HG02759 (cell line): ENCODE measurements at regions not wholly inside any gene's neighbourhood (a gene's known extent, or its start where the extent isn't known, plus 50 kb on each side); places are given as distances from the start of the nearest gene placed in this dataset.
"Not testable (repeated sequence)": the region's sequence is repeated elsewhere in the genome, so short reads cannot be mapped to it uniquely, and the experiment has no call there.

Experiments used
- ATAC-seq: cut with Tn5 transposase; IDR thresholded peaks from one replicate; pipeline ENCODE4 v1.9.1; 2021; ENCODE audit warnings: mild to moderate bottlenecking, moderate library complexity; ENCODE audit not compliant: unreplicated experiment

- ATAC-seq, result no peak
Measured at GRCh38 chr10:22875581-22875980, 52.3 kb upstream of the ARMC3 start.

- ATAC-seq, result no peak
Measured at GRCh38 chr10:22874189-22874854, 53.5 kb upstream of the ARMC3 start.

- ATAC-seq, result peak; percentile 78
Measured at GRCh38 chr10:22856444-22857074, 71.3 kb upstream of the ARMC3 start.

DNA sequence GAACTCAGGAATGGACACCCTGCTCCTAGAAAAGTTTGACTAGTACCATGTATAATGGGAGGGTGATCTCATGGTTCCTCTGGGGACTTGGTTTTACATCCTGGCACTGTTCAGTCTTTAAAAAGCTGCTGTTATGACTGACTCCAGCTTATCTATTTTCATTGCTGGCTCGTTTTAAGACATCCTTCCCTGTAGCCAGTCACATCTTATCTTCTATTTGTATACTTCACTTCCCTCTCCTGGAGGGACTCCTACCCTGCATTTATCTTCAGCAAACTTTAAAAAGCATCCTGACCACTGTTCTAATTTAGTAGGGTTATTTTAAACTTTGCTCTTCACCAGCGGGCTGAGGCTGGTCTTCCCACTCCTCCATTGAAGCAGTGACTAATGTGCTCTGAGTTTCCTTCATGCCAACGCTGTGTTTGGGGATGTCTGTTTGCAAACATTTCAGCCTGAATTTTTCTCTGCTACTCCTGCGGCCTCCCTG, 72.9 kb upstream of the ARMC3 start:
- ATAC-seq, result no peak

DNA sequence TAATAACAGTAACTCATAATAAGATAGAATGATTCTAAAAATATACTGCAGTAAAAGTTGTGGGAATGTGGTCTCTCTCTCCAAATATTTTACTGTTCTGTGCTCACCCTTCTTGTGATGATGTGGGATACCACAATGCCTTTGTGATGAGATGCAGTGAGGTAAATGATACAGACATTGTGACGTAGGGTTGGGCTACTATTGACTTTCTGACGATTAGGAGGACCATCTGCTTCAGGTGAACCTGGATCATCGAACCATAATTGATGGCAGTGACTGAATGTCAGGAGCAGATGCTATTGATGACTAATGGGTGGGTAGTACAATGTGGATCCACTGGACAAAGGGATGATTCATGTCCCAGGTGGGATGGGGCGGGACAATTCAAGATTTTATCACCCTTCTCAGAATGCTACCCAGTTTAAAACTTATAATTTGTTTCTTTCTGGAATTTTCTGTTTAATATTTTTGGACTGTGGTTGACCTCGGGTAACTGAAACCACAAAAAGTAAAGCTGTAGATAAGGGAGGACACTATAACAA, 73.9 kb upstream of the ARMC3 start:
- no peak for ATAC-seq

- no peak for ATAC-seq
Measured at GRCh38 chr10:22852712-22853353, 75.0 kb upstream of the ARMC3 start.

- ATAC-seq, result no peak
Measured at GRCh38 chr10:22851865-22852239, 76.0 kb upstream of the ARMC3 start.

- no peak for ATAC-seq
Measured at GRCh38 chr10:22850541-22850940, 77.3 kb upstream of the ARMC3 start.

DNA sequence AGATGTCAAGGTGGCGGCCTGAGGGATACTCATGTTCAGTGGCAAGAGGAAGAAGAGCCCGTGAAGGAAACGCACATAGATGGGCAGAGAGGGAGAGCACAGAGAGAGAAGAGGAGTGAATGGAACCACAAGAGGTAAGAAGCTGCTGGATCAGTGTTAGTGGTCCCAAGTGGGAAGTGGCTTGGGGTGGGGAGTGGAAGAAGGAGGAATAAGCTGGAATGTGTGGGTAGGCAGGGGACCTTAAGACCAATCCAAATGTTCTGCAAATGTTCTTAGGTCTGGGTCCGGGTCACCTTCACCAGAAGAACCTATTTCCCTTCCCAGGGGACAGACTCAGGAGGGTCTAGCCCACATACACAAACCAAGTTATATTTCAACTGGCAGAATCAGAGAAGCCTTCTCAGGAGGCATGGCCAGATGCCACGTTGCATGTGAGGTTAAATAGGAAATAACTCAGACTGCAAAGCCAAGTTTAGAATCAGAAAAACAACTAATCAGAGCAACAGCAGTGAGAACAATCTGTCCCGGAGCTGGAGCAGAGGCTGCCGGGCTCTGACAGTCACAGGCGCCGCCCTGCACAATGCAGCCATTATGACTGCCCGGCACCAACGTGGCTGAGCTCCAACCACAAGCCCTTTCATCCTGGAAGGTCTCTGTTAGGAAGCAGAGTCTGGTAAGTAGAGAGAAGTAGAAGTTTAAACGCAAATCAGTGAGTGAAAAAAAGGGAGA, 78.6 kb upstream of the ARMC3 start:
- peak; percentile 50 for ATAC-seq

DNA sequence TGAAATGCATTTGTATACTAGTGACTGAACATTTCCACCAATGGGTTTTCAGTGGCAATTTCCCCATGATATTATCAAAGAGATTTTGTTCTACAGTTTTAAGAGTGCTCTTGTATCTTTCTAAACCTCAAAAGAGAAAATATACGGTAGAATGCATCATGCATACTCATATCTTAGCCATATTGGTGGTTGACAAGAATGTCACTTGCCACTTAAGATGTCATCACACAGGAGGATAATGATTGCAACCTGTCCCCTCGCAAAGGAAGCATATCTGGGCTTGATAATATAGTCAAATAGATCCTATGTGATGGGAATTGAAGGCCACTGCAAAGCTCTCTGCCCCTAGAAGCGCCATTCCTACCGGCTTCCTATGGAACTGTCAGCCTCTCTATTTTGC, 79.3 kb upstream of the ARMC3 start:
- ATAC-seq, result no peak

DNA sequence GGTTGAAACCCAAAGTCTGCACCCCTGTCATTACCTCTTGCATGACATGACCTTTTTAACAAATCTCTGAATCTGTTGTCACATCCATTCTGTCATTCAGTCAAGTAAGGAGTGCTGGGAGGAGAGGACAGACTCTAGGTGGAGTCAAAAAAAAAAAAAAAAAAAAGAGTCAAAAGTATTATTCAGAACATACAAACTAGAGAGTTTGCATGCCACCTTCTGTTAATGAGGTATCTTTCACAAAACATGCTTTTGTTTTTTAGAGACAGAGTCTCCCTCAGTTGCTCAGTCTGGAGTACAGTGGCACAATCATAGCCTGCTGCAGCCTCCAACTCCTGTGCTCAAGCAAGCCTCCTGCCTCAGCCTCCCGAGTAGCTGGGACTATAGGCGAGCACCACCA, 81.6 kb upstream of the ARMC3 start:
- ATAC-seq, result no peak

DNA sequence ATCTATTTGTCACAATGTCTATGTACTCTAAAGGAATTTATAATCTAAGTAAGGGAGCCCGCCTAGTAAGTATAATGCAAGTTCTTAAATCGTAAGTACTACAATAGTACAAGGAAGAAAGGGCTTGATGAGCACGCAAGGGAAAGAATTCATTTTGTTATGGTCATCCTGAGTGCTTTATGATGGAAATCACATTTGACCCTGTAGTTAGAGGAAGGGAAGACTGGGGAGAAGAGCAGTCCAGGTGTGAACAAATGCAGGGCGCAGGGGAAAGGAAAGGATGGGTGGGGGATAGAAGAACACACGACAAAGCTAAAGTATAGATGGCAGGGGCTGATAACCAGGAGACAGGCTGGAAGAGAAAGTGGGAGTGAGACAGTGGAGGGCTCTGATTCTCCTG, 88.2 kb upstream of the ARMC3 start:
- ATAC-seq, result no peak

DNA sequence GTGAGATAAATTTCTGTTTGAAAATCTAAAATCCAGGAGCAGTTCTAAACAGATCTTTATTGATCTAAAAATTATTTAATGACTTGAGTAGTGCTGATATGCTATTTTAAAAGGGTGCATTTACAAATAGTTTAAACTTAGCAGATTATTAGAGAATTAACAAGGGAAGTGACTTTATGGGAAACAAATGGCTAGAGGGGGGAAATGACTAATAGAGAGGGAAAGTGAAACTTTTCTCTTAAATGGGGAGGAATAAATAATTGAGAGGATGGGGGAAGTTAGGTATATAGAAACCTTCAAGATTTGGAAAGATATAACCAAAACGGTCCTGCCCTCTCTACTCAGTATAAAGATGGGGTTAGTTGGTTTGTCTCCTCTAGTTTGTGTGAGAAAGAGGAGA, 90.1 kb upstream of the ARMC3 start:
- no peak for ATAC-seq

DNA sequence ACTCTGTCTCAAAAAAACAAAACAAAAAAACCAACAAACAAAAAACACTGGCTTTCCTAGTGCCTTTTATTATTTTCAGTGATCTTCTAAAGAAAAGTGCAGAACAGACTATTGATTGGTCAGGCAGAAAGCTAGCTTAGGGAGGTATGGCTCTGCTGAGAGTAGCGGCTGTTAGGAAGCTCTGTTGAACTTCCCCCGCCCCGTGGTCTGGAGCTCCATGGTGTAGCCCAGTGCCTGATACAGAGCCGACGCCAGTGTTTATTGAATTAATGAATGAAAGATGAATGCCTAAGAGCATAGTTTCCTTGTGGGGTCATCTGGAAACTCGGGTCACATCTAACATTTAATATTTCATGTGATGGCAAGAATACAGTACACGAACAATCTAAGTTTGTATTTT, 90.5 kb upstream of the ARMC3 start:
- ATAC-seq, result no peak

DNA sequence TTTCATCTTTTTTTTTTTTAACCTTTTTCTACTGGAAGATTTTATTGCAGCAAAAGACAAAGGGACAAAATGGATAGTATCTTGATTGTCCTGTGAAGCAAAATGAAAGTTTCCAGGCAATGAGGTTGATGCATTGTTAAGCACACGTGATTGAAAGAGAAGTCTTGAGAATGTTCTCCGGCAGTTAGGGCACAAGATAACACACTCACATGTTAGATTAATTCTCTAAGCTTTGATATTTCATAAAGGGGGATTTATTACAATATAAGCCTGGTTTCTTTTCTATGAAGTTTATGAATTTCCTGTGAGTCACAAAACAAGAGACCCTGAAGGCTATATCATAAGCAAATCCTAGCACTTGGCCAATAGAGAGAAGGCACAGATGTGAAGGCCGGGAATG, 93.4 kb upstream of the ARMC3 start:
- ATAC-seq, result no peak

DNA sequence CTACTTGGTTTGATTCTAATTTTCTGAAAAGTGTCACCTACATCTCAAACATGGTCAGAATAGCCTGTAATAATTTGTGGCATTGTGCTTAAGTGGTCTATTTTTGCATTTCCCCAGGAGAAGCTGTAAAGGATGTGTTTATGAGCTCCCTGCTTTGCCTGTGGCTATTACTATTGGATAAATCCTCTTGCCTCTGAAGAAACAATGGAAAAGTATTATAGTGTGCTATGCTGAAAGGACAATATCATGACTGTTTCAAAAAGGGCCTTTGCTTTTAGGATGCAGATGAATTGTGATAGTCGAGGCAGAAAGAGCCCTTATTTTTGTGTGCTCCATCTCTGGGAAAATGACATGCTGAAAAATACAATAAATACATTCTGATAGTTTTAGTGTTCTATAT, 94.1 kb upstream of the ARMC3 start:
- ATAC-seq, result no peak

- ATAC-seq, result no peak
Measured at GRCh38 chr10:22833353-22833752, 94.5 kb upstream of the ARMC3 start.

DNA sequence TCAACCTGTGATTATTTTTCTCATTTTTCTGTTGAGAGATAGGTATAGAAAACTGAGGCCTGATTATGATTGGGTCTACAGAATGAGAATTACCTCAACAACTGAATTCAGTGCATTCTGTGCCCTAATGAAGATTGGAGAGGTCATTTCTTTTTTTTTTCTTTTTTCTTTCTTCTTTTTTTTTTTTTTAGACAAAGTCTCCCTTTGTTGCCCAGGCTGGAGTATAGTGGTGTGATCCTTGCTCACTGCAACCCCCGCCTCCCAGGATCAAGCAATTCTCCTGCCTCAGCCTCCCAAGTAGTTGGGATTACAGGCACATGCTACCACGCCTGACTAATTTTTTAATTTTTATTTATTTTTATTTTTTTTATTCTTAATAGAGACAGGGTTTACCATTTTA, 95.0 kb upstream of the ARMC3 start:
- ATAC-seq, result no peak

DNA sequence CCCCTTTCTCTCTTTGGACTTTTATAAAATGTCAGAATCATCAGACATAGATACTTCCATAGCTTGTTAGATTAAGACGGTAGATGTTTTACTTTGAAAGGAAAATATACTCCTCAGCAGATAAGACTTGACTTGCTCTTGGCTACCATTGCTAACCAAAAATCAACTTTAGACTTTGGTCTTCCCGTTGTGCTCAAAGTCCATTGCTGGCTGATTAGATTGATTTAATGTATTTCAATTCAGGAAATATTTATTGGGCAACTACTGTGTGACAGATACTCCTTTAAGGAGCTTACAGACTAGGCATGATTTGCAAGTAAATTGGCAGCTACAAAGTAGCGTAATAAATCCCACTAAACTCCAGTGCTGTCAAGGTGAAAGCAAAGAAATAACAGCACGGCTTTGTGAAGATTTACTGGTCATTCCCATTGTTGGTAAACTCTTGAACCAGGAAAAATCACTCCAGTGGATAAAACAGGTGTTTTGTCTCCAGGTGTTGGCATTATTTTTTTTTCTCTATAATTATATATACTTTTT, 95.7 kb upstream of the ARMC3 start:
- ATAC-seq, result no peak

- ATAC-seq, result no peak
Measured at GRCh38 chr10:22831586-22831985, 96.3 kb upstream of the ARMC3 start.

- not testable (repeated sequence) for ATAC-seq
Measured at GRCh38 chr10:22828712-22829111, 99.1 kb upstream of the ARMC3 start.
